ENCODE measurements at regions not wholly inside any gene's neighbourhood (a gene's known extent, or its start where the extent isn't known, plus 50 kb on each side); places are given as distances from the start of the nearest gene placed in this dataset.

- TF ChIP-seq CTCF (IDR thresholded peaks at IDR 0.05), result no peak
- TF ChIP-seq EZH2phosphoT487 (IDR thresholded peaks at IDR 0.05), result no peak
These were observed 456.6 kb downstream of the PREX1 start for GRCh38 chr20:48371211-48371610.
